ENCODE measurements at regions not wholly inside any gene's neighbourhood (a gene's known extent, or its start where the extent isn't known, plus 50 kb on each side); places are given as distances from the start of the nearest gene placed in this dataset.
"Not testable (repeated sequence)": the region's sequence is repeated elsewhere in the genome, so short reads cannot be mapped to it uniquely, and the experiment has no call there.

DNA sequence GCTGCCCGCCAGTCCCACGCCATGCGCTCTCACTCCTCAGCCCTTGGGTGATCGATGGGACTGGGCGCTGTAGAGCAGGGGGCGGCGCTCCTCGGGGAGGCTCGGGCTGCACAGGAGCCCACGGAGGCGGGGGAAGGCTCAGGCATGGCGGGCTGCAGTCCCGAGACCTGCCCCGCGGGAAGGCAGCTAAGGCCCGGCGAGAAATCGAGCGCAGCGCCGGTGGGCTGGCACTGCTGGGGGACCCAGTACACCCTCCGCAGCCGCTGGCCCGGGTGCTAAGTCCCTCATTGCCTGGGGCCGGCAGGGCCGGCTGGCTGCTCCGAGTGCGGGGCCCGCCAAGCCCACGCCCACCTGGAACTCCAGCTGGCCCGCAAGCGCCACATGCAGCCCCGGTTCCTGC is 102.2 kb upstream of the PDE10A start:
- H3K27ac ChIP-seq (ENCODE audit: low read length); H2AFZ ChIP-seq (ENCODE audit: low read length); H4K20me1 ChIP-seq (ENCODE audit: insufficient read depth, low read depth, low read length); H3K9me3 ChIP-seq (ENCODE audit: low read length); H3K4me3 ChIP-seq (ENCODE audit: low read length); H3K9me2 ChIP-seq (replicated peaks; ENCODE audit: insufficient read depth, low read length); H3K9ac ChIP-seq (ENCODE audit: low read length); H3K27me3 ChIP-seq (ENCODE audit: low read length); H3K4me2 ChIP-seq (ENCODE audit: low read depth, low read length, poor library complexity, severe bottlenecking); DNase-seq; H3K4me1 ChIP-seq (ENCODE audit: low read length); H3K79me2 ChIP-seq (ENCODE audit: low read length); H3K36me3 ChIP-seq (ENCODE audit: insufficient read depth, low read length): not testable (repeated sequence)

- Histone ChIP-seq H3K4me3 (ENCODE audit: low read length) (no peak overlapping the region), H3K27ac (ENCODE audit: low read length) (no peak overlapping the region), H3K79me2 (ENCODE audit: low read length) (no peaks in the 10 kb centered on the region), H3K9me3 (ENCODE audit: low read length) (no peaks in the 10 kb centered on the region), H2AFZ (ENCODE audit: low read length) (no peak overlapping the region), H3K9ac (ENCODE audit: low read length) (no peak overlapping the region), H4K20me1 (ENCODE audit: insufficient read depth, low read depth, low read length) (no peaks in the 10 kb centered on the region), H3K4me1 (ENCODE audit: low read length) (no peaks in the 10 kb centered on the region), H3K4me2 (ENCODE audit: low read depth, low read length, poor library complexity, severe bottlenecking) (no peak overlapping the region), H3K36me3 (ENCODE audit: insufficient read depth, low read length) (no peaks in the 10 kb centered on the region), H3K27me3 (ENCODE audit: low read length) (no peaks in the 10 kb centered on the region), H3K9me2 (replicated peaks; ENCODE audit: insufficient read depth, low read length) (no peaks in the 10 kb centered on the region)
- no peak for DNase-seq
These were observed 99.8 kb upstream of the PDE10A start for GRCh38 chr6:165762876-165763275.

GRCh38 chr6:165762125-165762524 is 99.1 kb upstream of the PDE10A start:
- H3K9ac ChIP-seq (ENCODE audit: low read length): no peak overlapping the region
- H3K27ac ChIP-seq (ENCODE audit: low read length): no peak overlapping the region
- H3K36me3 ChIP-seq (ENCODE audit: insufficient read depth, low read length): no peaks in the 10 kb centered on the region
- H3K9me2 ChIP-seq (replicated peaks; ENCODE audit: insufficient read depth, low read length): no peaks in the 10 kb centered on the region
- H3K4me2 ChIP-seq (ENCODE audit: low read depth, low read length, poor library complexity, severe bottlenecking): no peak overlapping the region
- no peaks in the 10 kb centered on the region for H3K79me2 ChIP-seq (ENCODE audit: low read length)
- H3K27me3 ChIP-seq (ENCODE audit: low read length): no peaks in the 10 kb centered on the region
- no peak for DNase-seq
- H4K20me1 ChIP-seq (ENCODE audit: insufficient read depth, low read depth, low read length): no peaks in the 10 kb centered on the region
- no peak overlapping the region for H3K4me3 ChIP-seq (ENCODE audit: low read length)
- no peak overlapping the region for H2AFZ ChIP-seq (ENCODE audit: low read length)
- no peaks in the 10 kb centered on the region for H3K4me1 ChIP-seq (ENCODE audit: low read length)
- H3K9me3 ChIP-seq (ENCODE audit: low read length): no peaks in the 10 kb centered on the region

GRCh38 chr6:165760803-165761185 is 97.8 kb upstream of the PDE10A start:
- DNase-seq: no peak

DNA sequence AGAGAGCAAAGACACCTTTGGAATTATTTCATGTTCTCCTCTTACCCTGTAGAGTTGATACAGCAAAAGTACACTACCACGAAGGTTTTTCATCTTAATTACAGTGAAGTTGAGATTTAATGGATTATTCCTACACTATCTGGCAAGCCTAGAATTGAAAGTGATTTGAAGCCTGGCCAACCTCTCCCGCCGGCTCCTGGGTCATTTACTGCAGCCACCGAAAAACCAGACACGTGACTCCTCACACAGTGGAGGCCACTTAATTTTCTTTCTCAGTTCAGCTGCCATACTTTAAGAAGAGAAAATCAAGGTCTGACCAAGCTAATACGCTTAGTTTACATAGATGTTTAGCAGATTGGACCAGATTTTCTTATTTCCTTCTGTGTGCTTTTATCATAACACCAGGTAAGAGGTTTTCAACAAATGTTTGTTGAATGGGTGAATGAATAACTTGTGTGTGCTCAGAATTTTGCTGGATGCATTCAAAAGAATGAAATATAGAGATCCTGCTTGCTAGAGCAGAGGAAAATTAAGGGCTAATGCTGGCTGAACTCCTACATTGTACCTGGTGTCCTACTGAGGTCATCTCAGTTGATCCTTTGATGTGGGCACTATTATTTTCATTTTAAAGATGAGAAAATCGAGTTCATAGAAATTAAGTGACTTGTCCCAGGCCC is 97.2 kb upstream of the PDE10A start:
- no peak overlapping the region for H3K9ac ChIP-seq (ENCODE audit: low read length)
- no peak overlapping the region for H3K4me3 ChIP-seq (ENCODE audit: low read length)
- DNase-seq: no peak
- H4K20me1 ChIP-seq (ENCODE audit: insufficient read depth, low read depth, low read length): no peaks in the 10 kb centered on the region
- no peaks in the 10 kb centered on the region for H3K9me2 ChIP-seq (replicated peaks; ENCODE audit: insufficient read depth, low read length)
- no peak overlapping the region for H3K4me2 ChIP-seq (ENCODE audit: low read depth, low read length, poor library complexity, severe bottlenecking)
- no peaks in the 10 kb centered on the region for H3K79me2 ChIP-seq (ENCODE audit: low read length)
- H3K9me3 ChIP-seq (ENCODE audit: low read length): no peaks in the 10 kb centered on the region
- no peaks in the 10 kb centered on the region for H3K27me3 ChIP-seq (ENCODE audit: low read length)
- H3K27ac ChIP-seq (ENCODE audit: low read length): no peak overlapping the region
- H3K36me3 ChIP-seq (ENCODE audit: insufficient read depth, low read length): no peaks in the 10 kb centered on the region
- no peak overlapping the region for H2AFZ ChIP-seq (ENCODE audit: low read length)
- H3K4me1 ChIP-seq (ENCODE audit: low read length): no peaks in the 10 kb centered on the region

More at GRCh38 chr6:165760803-165761185, 97.8 kb upstream of the PDE10A start:
- H3K9me2 ChIP-seq (replicated peaks; ENCODE audit: insufficient read depth, low read length): no peaks in the 10 kb centered on the region
- no peaks in the 10 kb centered on the region for H3K36me3 ChIP-seq (ENCODE audit: insufficient read depth, low read length)
- H3K79me2 ChIP-seq (ENCODE audit: low read length): no peaks in the 10 kb centered on the region
- H3K4me2 ChIP-seq (ENCODE audit: low read depth, low read length, poor library complexity, severe bottlenecking): no peak overlapping the region
- no peak overlapping the region for H3K4me3 ChIP-seq (ENCODE audit: low read length)
- no peak overlapping the region for H3K9ac ChIP-seq (ENCODE audit: low read length)
- H3K9me3 ChIP-seq (ENCODE audit: low read length): no peaks in the 10 kb centered on the region
- H3K27ac ChIP-seq (ENCODE audit: low read length): no peak overlapping the region
- no peaks in the 10 kb centered on the region for H3K27me3 ChIP-seq (ENCODE audit: low read length)
- H4K20me1 ChIP-seq (ENCODE audit: insufficient read depth, low read depth, low read length): no peaks in the 10 kb centered on the region
- no peaks in the 10 kb centered on the region for H3K4me1 ChIP-seq (ENCODE audit: low read length)
- no peak overlapping the region for H2AFZ ChIP-seq (ENCODE audit: low read length)

DNA sequence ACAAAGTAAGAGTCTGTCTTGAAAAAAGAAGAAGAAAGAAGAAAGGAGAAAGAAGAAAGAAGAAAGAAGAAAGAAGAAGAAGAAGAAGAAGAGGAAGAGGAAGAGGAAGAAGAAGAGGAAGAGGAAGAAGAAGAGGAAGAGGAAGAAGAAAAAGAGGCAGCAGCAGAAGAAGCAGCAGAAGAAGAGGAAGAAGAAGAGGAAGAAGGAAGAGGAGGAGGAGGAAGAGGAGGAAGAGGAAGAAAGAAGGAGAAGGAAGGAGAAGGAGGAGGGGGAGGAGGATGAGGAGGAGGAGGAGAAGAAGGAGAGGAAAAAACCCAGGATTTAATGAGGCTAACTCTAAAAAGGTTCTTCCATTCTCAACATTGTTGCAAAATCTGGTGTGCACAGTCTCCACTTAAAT is 95.4 kb upstream of the PDE10A start:
- H3K27me3 ChIP-seq (ENCODE audit: low read length): no peaks in the 10 kb centered on the region
- DNase-seq: no peak
- no peak overlapping the region for H3K9ac ChIP-seq (ENCODE audit: low read length)
- no peaks in the 10 kb centered on the region for H3K79me2 ChIP-seq (ENCODE audit: low read length)
- no peaks in the 10 kb centered on the region for H4K20me1 ChIP-seq (ENCODE audit: insufficient read depth, low read depth, low read length)
- no peak overlapping the region for H3K4me2 ChIP-seq (ENCODE audit: low read depth, low read length, poor library complexity, severe bottlenecking)
- no peaks in the 10 kb centered on the region for H3K4me1 ChIP-seq (ENCODE audit: low read length)
- no peaks in the 10 kb centered on the region for H3K36me3 ChIP-seq (ENCODE audit: insufficient read depth, low read length)
- H3K9me2 ChIP-seq (replicated peaks; ENCODE audit: insufficient read depth, low read length): no peaks in the 10 kb centered on the region
- no peak overlapping the region for H2AFZ ChIP-seq (ENCODE audit: low read length)
- no peak overlapping the region for H3K4me3 ChIP-seq (ENCODE audit: low read length)
- no peak overlapping the region for H3K27ac ChIP-seq (ENCODE audit: low read length)
- H3K9me3 ChIP-seq (ENCODE audit: low read length): no peaks in the 10 kb centered on the region

- no peaks in the 10 kb centered on the region for H3K79me2 ChIP-seq (ENCODE audit: low read length)
- no peak for DNase-seq
- H3K9ac ChIP-seq (ENCODE audit: low read length): no peak overlapping the region
- no peaks in the 10 kb centered on the region for H3K9me2 ChIP-seq (replicated peaks; ENCODE audit: insufficient read depth, low read length)
- no peaks in the 10 kb centered on the region for H3K27me3 ChIP-seq (ENCODE audit: low read length)
- H3K36me3 ChIP-seq (ENCODE audit: insufficient read depth, low read length): no peaks in the 10 kb centered on the region
- H3K4me1 ChIP-seq (ENCODE audit: low read length): no peaks in the 10 kb centered on the region
- H3K4me3 ChIP-seq (ENCODE audit: low read length): no peak overlapping the region
- no peak overlapping the region for H3K27ac ChIP-seq (ENCODE audit: low read length)
- no peaks in the 10 kb centered on the region for H3K9me3 ChIP-seq (ENCODE audit: low read length)
- H3K4me2 ChIP-seq (ENCODE audit: low read depth, low read length, poor library complexity, severe bottlenecking): no peak overlapping the region
- no peaks in the 10 kb centered on the region for H4K20me1 ChIP-seq (ENCODE audit: insufficient read depth, low read depth, low read length)
- no peak overlapping the region for H2AFZ ChIP-seq (ENCODE audit: low read length)
These were observed 92.5 kb upstream of the PDE10A start for GRCh38 chr6:165755583-165755982.

GRCh38 chr6:165753506-165753905 is 90.5 kb upstream of the PDE10A start:
- no peaks in the 10 kb centered on the region for H3K36me3 ChIP-seq (ENCODE audit: insufficient read depth, low read length)
- no peak for DNase-seq
- H3K27ac ChIP-seq (ENCODE audit: low read length): no peak overlapping the region
- no peaks in the 10 kb centered on the region for H3K27me3 ChIP-seq (ENCODE audit: low read length)
- no peaks in the 10 kb centered on the region for H4K20me1 ChIP-seq (ENCODE audit: insufficient read depth, low read depth, low read length)
- no peaks in the 10 kb centered on the region for H3K9me3 ChIP-seq (ENCODE audit: low read length)
- H3K4me1 ChIP-seq (ENCODE audit: low read length): no peaks in the 10 kb centered on the region
- H3K79me2 ChIP-seq (ENCODE audit: low read length): no peaks in the 10 kb centered on the region
- H2AFZ ChIP-seq (ENCODE audit: low read length): no peak overlapping the region
- H3K9ac ChIP-seq (ENCODE audit: low read length): no peak overlapping the region
- H3K4me2 ChIP-seq (ENCODE audit: low read depth, low read length, poor library complexity, severe bottlenecking): no peak overlapping the region
- no peak overlapping the region for H3K4me3 ChIP-seq (ENCODE audit: low read length)
- H3K9me2 ChIP-seq (replicated peaks; ENCODE audit: insufficient read depth, low read length): no peaks in the 10 kb centered on the region

GRCh38 chr6:165752451-165752850 is 89.4 kb upstream of the PDE10A start:
- no peaks in the 10 kb centered on the region for H3K9me2 ChIP-seq (replicated peaks; ENCODE audit: insufficient read depth, low read length)
- no peak overlapping the region for H3K4me2 ChIP-seq (ENCODE audit: low read depth, low read length, poor library complexity, severe bottlenecking)
- no peaks in the 10 kb centered on the region for H3K4me1 ChIP-seq (ENCODE audit: low read length)
- no peaks in the 10 kb centered on the region for H3K36me3 ChIP-seq (ENCODE audit: insufficient read depth, low read length)
- H3K9me3 ChIP-seq (ENCODE audit: low read length): no peaks in the 10 kb centered on the region
- no peak overlapping the region for H3K27ac ChIP-seq (ENCODE audit: low read length)
- H3K79me2 ChIP-seq (ENCODE audit: low read length): no peaks in the 10 kb centered on the region
- H3K4me3 ChIP-seq (ENCODE audit: low read length): no peak overlapping the region
- no peak for DNase-seq
- H4K20me1 ChIP-seq (ENCODE audit: insufficient read depth, low read depth, low read length): no peaks in the 10 kb centered on the region
- no peak overlapping the region for H2AFZ ChIP-seq (ENCODE audit: low read length)
- no peak overlapping the region for H3K9ac ChIP-seq (ENCODE audit: low read length)
- no peaks in the 10 kb centered on the region for H3K27me3 ChIP-seq (ENCODE audit: low read length)
